ENCODE measurements at regions not wholly inside any gene's neighbourhood (a gene's known extent, or its start where the extent isn't known, plus 50 kb on each side); places are given as distances from the start of the nearest gene placed in this dataset.

GRCh38 chr1:60764489-60764888 is 317.9 kb upstream of the NFIA start:
- no peaks in the 10 kb centered on the region for H3K4me1 ChIP-seq
- no peak for TF ChIP-seq CTCF (IDR thresholded peaks at IDR 0.05)
- intact Hi-C loops (cut with DNase I) = no loop called here
- H3K36me3 ChIP-seq = no peaks in the 10 kb centered on the region
- no peak overlapping the region for H3K4me3 ChIP-seq
- no peak for ATAC-seq
- no peaks in the 10 kb centered on the region for H3K9me3 ChIP-seq
- no peaks in the 10 kb centered on the region for H3K27me3 ChIP-seq (ENCODE audit: low read depth)
- DNase-seq = no peak
- H3K27ac ChIP-seq = no peak overlapping the region

GRCh38 chr1:60763741-60764140 is 318.6 kb upstream of the NFIA start:
- Histone ChIP-seq H3K9me3 (no peaks in the 10 kb centered on the region), H3K4me3 (no peak overlapping the region), H3K27me3 (ENCODE audit: low read depth) (no peaks in the 10 kb centered on the region), H3K27ac (no peak overlapping the region), H3K36me3 (no peaks in the 10 kb centered on the region), H3K4me1 (no peaks in the 10 kb centered on the region)
- TF ChIP-seq CTCF (IDR thresholded peaks at IDR 0.05) = no peak
- ATAC-seq = no peak
- intact Hi-C loops (cut with DNase I) = no loop called here
- no peak for DNase-seq

GRCh38 chr1:60762911-60763310 is 319.4 kb upstream of the NFIA start:
- H3K27ac ChIP-seq = no peak overlapping the region
- no peaks in the 10 kb centered on the region for H3K36me3 ChIP-seq
- H3K4me1 ChIP-seq = no peaks in the 10 kb centered on the region
- no peaks in the 10 kb centered on the region for H3K27me3 ChIP-seq (ENCODE audit: low read depth)
- TF ChIP-seq CTCF (IDR thresholded peaks at IDR 0.05) = no peak
- no peak for ATAC-seq
- intact Hi-C loops (cut with DNase I) = no loop called here
- no peak overlapping the region for H3K4me3 ChIP-seq
- H3K9me3 ChIP-seq = no peaks in the 10 kb centered on the region
- no peak for DNase-seq

- Histone ChIP-seq H3K9me3 (no peaks in the 10 kb centered on the region), H3K27me3 (ENCODE audit: low read depth) (no peaks in the 10 kb centered on the region), H3K27ac (no peak overlapping the region), H3K4me1 (no peaks in the 10 kb centered on the region), H3K36me3 (no peaks in the 10 kb centered on the region), H3K4me3 (no peak overlapping the region)
- TF ChIP-seq CTCF (IDR thresholded peaks at IDR 0.05) = no peak
- no peak for ATAC-seq
- intact Hi-C loops (cut with DNase I) = no loop called here
- DNase-seq = no peak
Measured at GRCh38 chr1:60762176-60762575, 320.2 kb upstream of the NFIA start.

GRCh38 chr1:60759291-60759690 is 323.1 kb upstream of the NFIA start:
- ATAC-seq (no peak), DNase-seq (no peak)
- intact Hi-C loops (cut with DNase I) = no loop called here

More at GRCh38 chr1:60759291-60759690, 323.1 kb upstream of the NFIA start:
- H3K27ac ChIP-seq = no peak overlapping the region
- H3K4me1 ChIP-seq = no peaks in the 10 kb centered on the region
- no peak overlapping the region for H3K4me3 ChIP-seq
- H3K9me3 ChIP-seq = no peaks in the 10 kb centered on the region
- no peaks in the 10 kb centered on the region for H3K36me3 ChIP-seq
- no peak for TF ChIP-seq CTCF (IDR thresholded peaks at IDR 0.05)
- no peaks in the 10 kb centered on the region for H3K27me3 ChIP-seq (ENCODE audit: low read depth)
